Neural progenitor cell (in vitro differentiated cells): ENCODE measurements at regions not wholly inside any gene's neighbourhood (a gene's known extent, or its start where the extent isn't known, plus 50 kb on each side); places are given as distances from the start of the nearest gene placed in this dataset.

ENCODE experiments used
- CTCF ChIP-seq: fragments of 200-600 bp; sonication (generic); IDR thresholded peaks from 2 replicates; pipeline ENCODE4 v1.5.1; 2017; ENCODE audit warnings: antibody characterized with exemption, mild to moderate bottlenecking
- EZH2phosphoT487 ChIP-seq: fragments of 200-600 bp; sonication (generic); IDR thresholded peaks from 2 replicates; pipeline ENCODE4 v1.6.1; 2017; ENCODE audit warnings: antibody characterized with exemption

- TF ChIP-seq CTCF (no peak), EZH2phosphoT487 (no peak)
Measured at GRCh38 chr17:72444517-72445054, 323.8 kb downstream of the SOX9 start.
